Dedifferentiated amniotic fluid mesenchymal stem cell (primary cell): ENCODE measurements at regions not wholly inside any gene's neighbourhood (a gene's known extent, or its start where the extent isn't known, plus 50 kb on each side); places are given as distances from the start of the nearest gene placed in this dataset.

Source experiments
- DNase-seq: peaks from one replicate; pipeline ENCODE4 v3.0.0-alpha.2; 2016; ENCODE audit errors: extremely low spot score

GRCh38 chr14:100381395-100382105 lies 58.4 kb downstream of the SLC25A47 start:
- DNase-seq = no peak

DNA sequence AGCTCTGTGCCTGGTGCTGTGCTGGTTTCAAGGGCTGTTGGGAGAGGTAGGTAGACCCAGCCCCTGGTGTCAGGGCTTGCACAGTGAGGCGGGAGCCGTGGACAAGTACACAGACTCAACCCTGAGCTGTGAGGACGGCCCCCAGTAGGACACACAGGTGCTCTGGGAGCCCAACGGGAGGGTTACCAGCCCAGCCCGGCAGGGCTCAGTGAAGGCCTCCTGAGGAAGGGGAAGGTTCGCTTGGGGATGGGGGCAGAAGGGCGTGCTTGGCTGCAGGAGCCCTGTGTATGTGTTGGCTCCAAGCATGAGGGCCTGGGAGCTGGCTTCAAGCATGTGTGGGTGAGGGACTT lies 58.9 kb downstream of the SLC25A47 start:
- no peak for DNase-seq

DNA sequence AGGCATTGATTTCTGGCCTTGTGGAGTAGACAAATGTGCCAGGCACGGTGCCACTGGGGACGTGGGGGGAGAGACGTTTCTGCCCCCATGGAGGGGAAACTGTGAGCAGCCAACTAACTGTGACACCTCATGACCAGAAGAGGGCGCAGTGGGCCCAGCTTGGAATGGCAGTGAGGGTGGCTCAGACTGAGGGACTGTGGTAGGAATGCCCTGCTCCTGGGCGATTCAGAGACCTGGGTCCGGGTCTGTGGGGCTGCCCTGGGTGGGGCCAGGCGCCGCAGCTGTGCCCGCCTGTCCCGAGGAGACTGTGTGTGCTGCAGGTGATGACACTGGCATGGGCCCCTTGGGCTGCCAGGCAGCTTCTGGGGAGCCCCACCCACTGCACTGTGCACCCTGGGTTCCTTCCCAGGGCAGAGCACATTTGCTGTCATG lies 60.6 kb downstream of the SLC25A47 start:
- peak; percentile 44 for DNase-seq

- DNase-seq = no peak
These were observed 61.1 kb downstream of the SLC25A47 start for GRCh38 chr14:100384277-100384676.

GRCh38 chr14:100384819-100385813 lies 62.0 kb downstream of the SLC25A47 start:
- DNase-seq = peak; percentile 70

GRCh38 chr14:100386121-100386520 lies 63.0 kb downstream of the SLC25A47 start:
- DNase-seq = peak; percentile 61

DNA sequence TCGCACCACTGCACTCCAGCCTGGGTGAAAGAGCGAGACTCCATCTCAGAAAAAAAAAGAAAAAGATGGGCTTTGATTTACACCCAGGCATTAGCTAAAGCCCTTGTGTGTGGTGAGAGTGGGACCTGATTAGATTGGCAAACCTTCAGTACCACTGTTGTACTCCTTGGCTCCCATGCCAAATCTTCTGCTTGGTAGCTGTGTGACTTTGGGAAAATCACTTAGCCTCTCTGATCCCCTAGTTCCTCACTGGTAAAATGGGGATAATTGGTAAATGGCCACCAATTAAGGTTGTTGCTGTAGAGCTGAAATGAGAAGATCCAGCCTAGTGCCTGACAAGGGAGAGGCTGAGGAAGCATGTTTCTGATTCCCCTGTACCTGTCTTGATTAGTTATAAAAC lies 63.7 kb downstream of the SLC25A47 start:
- no peak for DNase-seq

DNA sequence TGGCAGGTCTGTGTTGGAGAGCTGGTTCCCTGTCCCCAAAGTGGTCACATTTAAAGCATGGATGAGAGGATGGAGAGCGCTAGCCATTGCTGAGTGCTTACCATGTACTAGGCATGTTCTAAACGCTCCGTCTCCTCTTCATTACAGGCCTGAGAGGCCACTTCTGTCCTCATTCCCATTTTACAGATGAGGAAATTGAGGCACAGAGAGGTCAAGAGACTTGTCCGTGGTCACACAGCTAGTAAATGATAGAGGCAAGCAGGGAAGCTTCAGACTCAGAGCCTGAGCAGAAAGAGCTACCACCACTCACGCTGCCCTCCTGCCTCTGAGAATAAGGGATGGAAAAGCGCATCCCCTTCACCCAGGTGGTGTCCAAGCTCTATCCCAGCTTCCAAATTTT lies 64.3 kb downstream of the SLC25A47 start:
- no peak for DNase-seq

DNA sequence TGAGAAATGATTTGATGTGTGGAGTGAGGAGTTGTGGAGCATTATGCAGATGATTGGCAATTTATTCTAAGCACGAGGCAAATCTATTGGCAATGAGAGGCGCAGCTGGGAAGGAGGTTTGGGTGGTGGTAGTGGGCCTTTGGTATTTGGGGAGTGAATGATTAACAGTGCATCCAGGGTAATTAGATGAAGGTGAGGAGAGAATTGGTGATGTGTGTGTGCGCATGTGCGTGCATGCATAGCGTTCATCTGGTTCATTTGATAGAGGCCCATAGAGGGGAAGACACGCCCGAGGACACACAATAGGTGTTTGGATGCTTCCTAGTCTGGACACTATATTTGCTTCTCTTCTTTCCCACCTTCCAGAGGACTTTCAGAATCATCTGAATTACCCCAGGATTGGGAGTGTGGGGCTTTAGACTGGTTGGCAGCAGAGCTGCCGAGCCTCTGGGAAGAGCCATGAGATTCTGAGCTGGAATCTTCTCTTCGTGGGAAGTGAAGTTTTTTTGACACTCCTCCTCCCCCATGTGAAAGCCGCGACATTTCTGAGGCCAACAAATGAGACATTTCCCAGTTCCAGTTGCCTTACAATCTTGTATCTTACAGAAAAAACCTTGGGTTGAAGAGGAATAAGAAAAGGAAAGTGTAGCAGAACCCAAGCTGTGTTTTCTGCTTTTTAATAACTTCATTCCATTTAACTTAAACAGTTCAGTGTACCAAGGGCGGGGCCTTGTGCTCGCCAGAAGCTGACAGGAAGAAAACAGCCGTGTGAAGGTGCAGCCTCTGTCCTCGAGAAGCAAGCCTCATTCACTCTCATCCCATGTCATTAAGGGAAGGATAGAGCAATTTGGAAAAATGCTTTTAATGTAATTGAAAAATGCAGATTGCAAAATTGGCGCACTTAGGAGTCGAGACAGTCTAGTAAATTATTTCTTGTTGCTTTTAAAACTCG lies 65.2 kb downstream of the SLC25A47 start:
- DNase-seq = no peak

DNA sequence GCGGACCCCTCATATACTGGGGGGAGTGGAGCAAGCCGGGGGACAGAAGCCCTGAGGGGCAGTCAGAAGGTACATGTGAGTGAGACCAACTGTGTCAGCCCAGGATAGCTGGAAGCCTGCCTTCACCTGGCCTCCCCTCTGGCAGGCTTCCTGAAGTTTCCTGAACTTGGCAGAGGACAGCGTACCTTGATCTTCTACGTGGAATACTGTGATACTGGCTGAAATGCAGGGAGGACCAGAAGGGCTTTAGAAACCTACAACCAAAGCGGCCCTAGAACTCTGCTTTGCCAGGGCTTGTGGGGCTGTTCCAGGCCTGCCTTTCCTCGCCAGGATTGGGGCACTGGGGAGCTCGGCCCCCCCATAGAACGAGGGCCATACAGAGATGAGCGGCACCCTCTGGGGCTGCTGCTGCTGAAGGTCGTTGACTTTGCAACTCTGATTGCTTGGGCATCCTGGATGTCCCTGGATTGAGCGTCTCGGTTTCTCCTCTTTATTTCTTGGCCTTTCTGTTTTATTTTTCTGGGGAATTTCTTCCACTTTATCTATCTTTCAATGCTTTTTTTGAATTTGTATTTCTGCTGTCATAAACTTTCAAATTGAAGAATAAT lies 66.5 kb downstream of the SLC25A47 start:
- no peak for DNase-seq

DNA sequence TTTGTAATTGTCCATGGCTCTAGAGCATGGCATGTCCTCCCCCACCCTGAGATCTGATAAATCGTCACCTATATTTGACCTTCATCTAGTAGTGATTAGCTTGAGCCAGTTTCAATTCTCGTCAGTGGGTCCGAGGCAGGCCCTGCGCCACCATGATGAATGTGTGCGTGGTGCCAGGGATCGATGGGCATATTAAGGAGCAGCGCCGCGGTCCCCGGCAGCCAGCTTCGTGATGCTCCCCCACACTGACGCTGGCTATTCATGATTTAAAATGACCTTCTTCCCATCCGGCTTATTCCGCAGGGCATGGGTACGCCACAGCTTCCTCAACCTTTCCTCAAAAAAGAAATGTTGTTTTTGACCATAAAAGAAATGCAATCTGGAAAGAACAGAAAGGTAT lies 68.0 kb downstream of the SLC25A47 start:
- no peak for DNase-seq

DNA sequence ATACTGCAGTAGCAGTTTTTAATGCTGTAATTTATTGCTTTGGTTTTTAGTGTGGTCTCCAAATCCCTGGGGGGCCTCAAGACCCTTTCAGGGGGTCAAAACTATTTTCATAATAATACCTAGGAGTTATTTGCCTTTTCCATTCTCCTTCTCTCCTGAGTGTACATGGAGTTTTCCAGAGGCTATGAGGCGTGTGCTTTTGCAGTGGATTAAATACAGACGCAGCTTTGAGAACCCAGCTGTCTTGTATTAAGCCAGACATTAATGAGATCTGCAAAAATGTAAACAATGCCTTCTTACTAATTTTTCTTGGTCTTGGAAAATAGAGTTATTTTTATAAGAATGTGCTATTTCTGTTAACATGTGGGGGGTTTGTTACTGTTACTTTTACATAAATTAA lies 68.6 kb downstream of the SLC25A47 start:
- peak; percentile 29 for DNase-seq

GRCh38 chr14:100392356-100392755 lies 69.2 kb downstream of the SLC25A47 start:
- no peak for DNase-seq

DNA sequence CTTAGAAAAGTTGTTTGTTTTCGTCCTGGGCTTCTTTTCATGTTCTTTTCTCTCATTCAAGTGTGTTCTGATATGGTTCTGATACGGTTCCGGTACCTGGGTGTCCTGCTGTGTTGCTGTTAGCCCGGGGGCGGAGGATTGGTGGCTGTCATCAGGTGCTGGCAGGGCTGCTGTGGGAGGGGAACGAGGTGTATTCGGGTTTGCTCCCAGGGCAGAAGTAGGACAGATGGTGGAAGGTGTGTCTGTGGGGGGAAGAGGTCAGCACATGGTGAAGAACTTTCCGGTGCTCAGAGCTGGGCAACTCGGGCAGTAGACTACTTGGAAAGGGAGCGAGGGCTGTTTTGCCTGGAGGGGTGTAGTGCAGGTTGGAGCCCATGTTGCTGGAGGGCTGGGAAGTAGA lies 70.2 kb downstream of the SLC25A47 start:
- DNase-seq = no peak

- DNase-seq = no peak
These were observed 71.0 kb downstream of the SLC25A47 start for GRCh38 chr14:100393906-100394732.

- no peak for DNase-seq
These were observed 71.9 kb downstream of the SLC25A47 start for GRCh38 chr14:100394886-100395672.

- DNase-seq = no peak
These were observed 73.2 kb downstream of the SLC25A47 start for GRCh38 chr14:100396266-100396795.

GRCh38 chr14:100397005-100397404 lies 73.9 kb downstream of the SLC25A47 start:
- no peak for DNase-seq

- DNase-seq = no peak
These were observed 74.9 kb downstream of the SLC25A47 start for GRCh38 chr14:100398044-100398443.
